ENCODE measurements at regions not wholly inside any gene's neighbourhood (a gene's known extent, or its start where the extent isn't known, plus 50 kb on each side); places are given as distances from the start of the nearest gene placed in this dataset.
"Not testable (repeated sequence)": the region's sequence is repeated elsewhere in the genome, so short reads cannot be mapped to it uniquely, and the experiment has no call there.

DNA sequence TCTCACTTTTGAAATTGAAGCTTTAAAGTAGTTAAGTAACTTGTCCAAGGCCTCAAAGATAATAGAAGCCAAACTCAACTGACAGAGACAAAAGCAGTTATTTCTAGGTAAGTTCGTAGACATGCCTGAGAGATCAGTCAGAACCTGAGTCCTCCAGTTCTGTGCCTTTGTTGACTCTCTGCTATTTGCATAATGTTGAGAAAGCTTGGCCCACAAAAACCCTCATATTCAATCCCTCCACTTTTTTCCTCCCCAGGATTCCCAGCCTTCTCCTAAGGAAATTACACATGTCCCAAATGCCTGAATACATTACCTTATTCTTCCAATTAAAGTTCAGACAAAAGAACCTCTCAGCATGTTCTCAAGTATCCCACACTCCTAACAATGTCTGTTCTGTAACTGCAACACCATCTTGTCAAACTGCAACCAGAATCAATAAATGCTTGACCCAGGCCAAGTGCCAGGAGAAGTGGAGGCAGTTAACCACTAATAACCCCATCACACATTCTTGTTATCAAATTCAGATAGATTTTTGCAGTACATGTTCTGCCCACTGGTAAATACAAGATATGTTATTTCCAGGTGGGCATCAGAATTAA lies 217.8 kb downstream of the LRRC3B start:
- ATAC-seq (ENCODE audit: low FRiP score): no peak
- Histone ChIP-seq H3K27ac (ENCODE audit: low read depth in 1 of 2, low read length in 2 of 2) (no peak overlapping the region), H3K27me3 (ENCODE audit: control insufficient read depth in 1 of 2, insufficient read depth in 2 of 2, low read length in 1 of 2) (no peaks in the 10 kb centered on the region), H3K4me3 (ENCODE audit: low read length in 2 of 2) (no peak overlapping the region), H3K4me1 (ENCODE audit: control insufficient read depth in 1 of 2, insufficient read depth in 2 of 2, low read length in 2 of 2) (no peaks in the 10 kb centered on the region), H3K36me3 (ENCODE audit: control insufficient read depth in 1 of 2, insufficient read depth in 2 of 2, low read length in 1 of 2) (no peaks in the 10 kb centered on the region), H3K9me3 (ENCODE audit: control insufficient read depth, low read length) (no peaks in the 10 kb centered on the region)
- WGBS, 2 donors: 78 to 95% methylated on average over 1 of the region's 1 CpG
- intact Hi-C loops (cut with DNase I): no loop called here
- no peak for DNase-seq

DNA sequence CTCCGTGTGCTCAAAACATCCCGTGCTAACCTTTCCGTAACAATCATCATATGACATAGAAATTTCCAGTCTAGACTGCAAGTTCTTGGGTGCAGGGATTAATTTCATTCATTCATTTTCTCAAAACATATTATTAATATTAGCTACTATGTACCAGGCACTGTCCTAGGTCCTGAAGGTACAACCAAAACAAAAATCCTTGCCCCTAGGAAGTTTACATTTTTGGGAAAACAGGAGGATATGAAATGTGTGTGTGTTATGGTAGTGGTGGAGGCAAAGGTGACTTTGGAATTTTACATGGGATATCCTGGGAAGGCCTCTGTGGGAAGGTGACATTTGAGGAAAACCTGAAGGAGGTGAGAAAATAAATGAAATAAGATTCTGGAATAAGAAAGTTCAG lies 222.6 kb downstream of the LRRC3B start:
- Histone ChIP-seq H3K27me3 (ENCODE audit: control insufficient read depth in 1 of 2, insufficient read depth in 2 of 2, low read length in 1 of 2) (no peaks in the 10 kb centered on the region), H3K27ac (ENCODE audit: low read depth in 1 of 2, low read length in 2 of 2) (no peak overlapping the region), H3K9me3 (ENCODE audit: control insufficient read depth, low read length) (no peaks in the 10 kb centered on the region), H3K36me3 (ENCODE audit: control insufficient read depth in 1 of 2, insufficient read depth in 2 of 2, low read length in 1 of 2) (no peaks in the 10 kb centered on the region), H3K4me1 (ENCODE audit: control insufficient read depth in 1 of 2, insufficient read depth in 2 of 2, low read length in 2 of 2) (no peaks in the 10 kb centered on the region), H3K4me3 (ENCODE audit: low read length in 2 of 2) (no peak overlapping the region)
- WGBS, 2 donors: 96 to 97% methylated on average over 3 of the region's 3 CpGs
- DNase-seq (no peak), ATAC-seq (ENCODE audit: low FRiP score) (no peak)
- intact Hi-C loops (cut with DNase I): no loop called here

DNA sequence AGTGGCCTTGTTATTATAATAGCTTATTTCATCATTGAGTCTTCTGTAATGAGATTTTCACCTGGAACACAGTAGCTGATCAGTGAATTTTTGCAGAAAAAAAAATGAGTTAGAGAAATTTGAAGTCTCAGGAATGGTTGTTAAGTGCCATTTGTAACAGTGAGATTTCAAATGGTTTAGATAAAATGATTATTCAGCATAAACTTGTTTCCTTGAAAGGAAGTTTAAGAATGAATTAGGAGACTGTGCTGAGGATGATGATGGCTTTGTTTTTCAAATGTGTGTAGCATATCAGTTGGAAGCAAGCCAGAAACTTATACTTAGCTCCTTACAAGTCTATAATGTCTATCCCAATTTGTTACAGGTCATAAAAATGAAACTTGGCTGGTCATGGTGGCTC lies 225.1 kb downstream of the LRRC3B start:
- Histone ChIP-seq H3K27me3 (ENCODE audit: control insufficient read depth in 1 of 2, insufficient read depth in 2 of 2, low read length in 1 of 2) (no peaks in the 10 kb centered on the region), H3K4me1 (ENCODE audit: control insufficient read depth in 1 of 2, insufficient read depth in 2 of 2, low read length in 2 of 2) (no peaks in the 10 kb centered on the region), H3K9me3 (ENCODE audit: control insufficient read depth, low read length) (no peaks in the 10 kb centered on the region), H3K36me3 (ENCODE audit: control insufficient read depth in 1 of 2, insufficient read depth in 2 of 2, low read length in 1 of 2) (no peaks in the 10 kb centered on the region), H3K4me3 (ENCODE audit: low read length in 2 of 2) (no peak overlapping the region), H3K27ac (ENCODE audit: low read depth in 1 of 2, low read length in 2 of 2) (no peak overlapping the region)
- intact Hi-C loops (cut with DNase I): no loop called here
- DNase-seq (no peak), ATAC-seq (ENCODE audit: low FRiP score) (no peak)

- DNase-seq (no peak), ATAC-seq (ENCODE audit: low FRiP score) (no peak)
- H3K27ac ChIP-seq (ENCODE audit: low read depth in 1 of 2, low read length in 2 of 2): no peak overlapping the region
- no peaks in the 10 kb centered on the region for H3K27me3 ChIP-seq (ENCODE audit: control insufficient read depth in 1 of 2, insufficient read depth in 2 of 2, low read length in 1 of 2)
- H3K4me3 ChIP-seq (ENCODE audit: low read length in 2 of 2): no peak overlapping the region
- WGBS, 2 donors: 53 to 72% methylated on average over 3 of the region's 3 CpGs
- no peaks in the 10 kb centered on the region for H3K4me1 ChIP-seq (ENCODE audit: control insufficient read depth in 1 of 2, insufficient read depth in 2 of 2, low read length in 2 of 2)
- intact Hi-C loops (cut with DNase I): no loop called here
- no peaks in the 10 kb centered on the region for H3K9me3 ChIP-seq (ENCODE audit: control insufficient read depth, low read length)
- H3K36me3 ChIP-seq (ENCODE audit: control insufficient read depth in 1 of 2, insufficient read depth in 2 of 2, low read length in 1 of 2): no peaks in the 10 kb centered on the region
These were observed 271.9 kb downstream of the LRRC3B start for GRCh38 chr3:26894443-26894842.

DNA sequence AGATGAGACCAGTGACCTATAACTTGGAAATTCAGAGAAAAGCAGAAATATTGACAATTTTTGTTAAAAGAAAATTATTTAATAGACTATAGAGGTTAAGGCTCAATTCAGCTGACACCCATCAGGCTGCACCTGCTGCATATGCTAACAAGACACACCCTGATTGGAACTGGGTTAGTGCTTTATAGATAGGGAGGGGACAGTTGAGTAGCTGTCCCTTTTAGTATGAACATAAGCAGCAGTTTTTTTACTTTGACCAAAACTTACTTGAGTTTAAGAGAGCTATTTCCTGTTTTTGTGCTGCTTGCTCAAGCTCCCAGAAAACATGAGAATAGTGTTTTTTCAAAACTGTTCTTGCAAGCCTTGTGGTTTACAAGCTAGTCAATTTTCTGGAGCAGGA lies 292.6 kb downstream of the LRRC3B start:
- Histone ChIP-seq H3K4me1 (ENCODE audit: control insufficient read depth in 1 of 2, insufficient read depth in 2 of 2, low read length in 2 of 2) (no peaks in the 10 kb centered on the region), H3K4me3 (ENCODE audit: low read length in 2 of 2) (no peak overlapping the region), H3K36me3 (ENCODE audit: control insufficient read depth in 1 of 2, insufficient read depth in 2 of 2, low read length in 1 of 2) (no peaks in the 10 kb centered on the region), H3K27me3 (ENCODE audit: control insufficient read depth in 1 of 2, insufficient read depth in 2 of 2, low read length in 1 of 2) (no peaks in the 10 kb centered on the region), H3K27ac (ENCODE audit: low read depth in 1 of 2, low read length in 2 of 2) (no peak overlapping the region), H3K9me3 (ENCODE audit: control insufficient read depth, low read length) (no peaks in the 10 kb centered on the region)
- intact Hi-C loops (cut with DNase I): no loop called here
- DNase-seq (no peak), ATAC-seq (ENCODE audit: low FRiP score) (no peak)

- intact Hi-C loops (cut with DNase I): no loop called here
- no peaks in the 10 kb centered on the region for H3K9me3 ChIP-seq (ENCODE audit: control insufficient read depth, low read length)
- no peaks in the 10 kb centered on the region for H3K27me3 ChIP-seq (ENCODE audit: control insufficient read depth in 1 of 2, insufficient read depth in 2 of 2, low read length in 1 of 2)
- ATAC-seq (ENCODE audit: low FRiP score) (no peak), DNase-seq (no peak)
- H3K4me3 ChIP-seq (ENCODE audit: low read length in 2 of 2): no peak overlapping the region
- WGBS, 2 donors: 59 to 62% methylated on average over 12 of the region's 12 CpGs
- H3K27ac ChIP-seq (ENCODE audit: low read depth in 1 of 2, low read length in 2 of 2): no peak overlapping the region
- no peaks in the 10 kb centered on the region for H3K36me3 ChIP-seq (ENCODE audit: control insufficient read depth in 1 of 2, insufficient read depth in 2 of 2, low read length in 1 of 2)
- no peaks in the 10 kb centered on the region for H3K4me1 ChIP-seq (ENCODE audit: control insufficient read depth in 1 of 2, insufficient read depth in 2 of 2, low read length in 2 of 2)
These were observed 298.3 kb downstream of the LRRC3B start for GRCh38 chr3:26920646-26921478.

- Histone ChIP-seq H3K27ac (ENCODE audit: low read depth in 1 of 2, low read length in 2 of 2) (no peak overlapping the region), H3K27me3 (ENCODE audit: control insufficient read depth in 1 of 2, insufficient read depth in 2 of 2, low read length in 1 of 2) (no peaks in the 10 kb centered on the region), H3K36me3 (ENCODE audit: control insufficient read depth in 1 of 2, insufficient read depth in 2 of 2, low read length in 1 of 2) (no peaks in the 10 kb centered on the region), H3K4me3 (ENCODE audit: low read length in 2 of 2) (no peak overlapping the region), H3K9me3 (ENCODE audit: control insufficient read depth, low read length) (no peaks in the 10 kb centered on the region), H3K4me1 (ENCODE audit: control insufficient read depth in 1 of 2, insufficient read depth in 2 of 2, low read length in 2 of 2) (peaks cover 0 to 2% of the 10 kb centered on the region in 2 donors)
- 0% methylated on average over 1 of the region's 1 CpG for WGBS, 2 donors
- ATAC-seq (ENCODE audit: low FRiP score) (no peak), DNase-seq (no peak)
- intact Hi-C loops (cut with DNase I): no loop called here
These were observed 309.3 kb downstream of the LRRC3B start for GRCh38 chr3:26931896-26932295.

GRCh38 chr3:26932752-26933151 lies 310.2 kb downstream of the LRRC3B start:
- 95 to 96% methylated on average over 3 of the region's 3 CpGs for WGBS, 2 donors
- DNase-seq: no peak
- H3K4me3 ChIP-seq (ENCODE audit: low read length in 2 of 2): no peak overlapping the region

DNA sequence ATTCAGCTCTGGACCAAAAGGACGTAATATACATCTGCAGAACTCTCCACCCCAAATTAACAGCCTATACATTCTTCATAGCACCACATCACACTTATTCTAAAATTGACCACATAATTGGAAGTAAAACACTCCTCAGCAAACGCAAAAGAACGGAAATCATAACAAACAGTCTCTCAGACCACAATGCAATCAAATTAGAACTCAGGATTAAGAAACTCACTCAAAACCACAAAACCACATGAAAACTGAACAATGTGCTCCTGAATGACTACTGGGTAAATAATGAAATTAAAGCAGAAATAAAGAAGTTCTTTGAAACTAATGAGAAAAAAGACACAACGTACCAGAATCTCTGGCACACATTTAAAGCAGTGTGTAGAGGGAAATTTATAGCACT lies 322.9 kb downstream of the LRRC3B start:
- H3K27ac ChIP-seq (ENCODE audit: low read depth in 1 of 2, low read length in 2 of 2); ATAC-seq (ENCODE audit: low FRiP score); H3K36me3 ChIP-seq (ENCODE audit: control insufficient read depth in 1 of 2, insufficient read depth in 2 of 2, low read length in 1 of 2); H3K4me3 ChIP-seq (ENCODE audit: low read length in 2 of 2); H3K9me3 ChIP-seq (ENCODE audit: control insufficient read depth, low read length); H3K4me1 ChIP-seq (ENCODE audit: control insufficient read depth in 1 of 2, insufficient read depth in 2 of 2, low read length in 2 of 2); intact Hi-C loops (cut with DNase I); H3K27me3 ChIP-seq (ENCODE audit: control insufficient read depth in 1 of 2, insufficient read depth in 2 of 2, low read length in 1 of 2); DNase-seq: not testable (repeated sequence)
- 86 to 95% methylated on average over 4 of the region's 4 CpGs for WGBS, 2 donors

More at GRCh38 chr3:26932752-26933151, 310.2 kb downstream of the LRRC3B start:
- intact Hi-C loops (cut with DNase I): no loop called here
- Histone ChIP-seq H3K27me3 (ENCODE audit: control insufficient read depth in 1 of 2, insufficient read depth in 2 of 2, low read length in 1 of 2) (no peaks in the 10 kb centered on the region), H3K27ac (ENCODE audit: low read depth in 1 of 2, low read length in 2 of 2) (no peak overlapping the region), H3K9me3 (ENCODE audit: control insufficient read depth, low read length) (no peaks in the 10 kb centered on the region), H3K36me3 (ENCODE audit: control insufficient read depth in 1 of 2, insufficient read depth in 2 of 2, low read length in 1 of 2) (no peaks in the 10 kb centered on the region), H3K4me1 (ENCODE audit: control insufficient read depth in 1 of 2, insufficient read depth in 2 of 2, low read length in 2 of 2) (peaks cover 0 to 2% of the 10 kb centered on the region in 2 donors)
- no peak for ATAC-seq (ENCODE audit: low FRiP score)
